Endothelial cell of hepatic sinusoid (primary cell): ENCODE measurements at regions not wholly inside any gene's neighbourhood (a gene's known extent, or its start where the extent isn't known, plus 50 kb on each side); places are given as distances from the start of the nearest gene placed in this dataset.

Experiments
- in situ Hi-C: cut with HindIII; loops from 2 replicates; pipeline ENCODE4 v1.10.0; 2017; ENCODE audit warnings: low sequenced_read_pairs

DNA sequence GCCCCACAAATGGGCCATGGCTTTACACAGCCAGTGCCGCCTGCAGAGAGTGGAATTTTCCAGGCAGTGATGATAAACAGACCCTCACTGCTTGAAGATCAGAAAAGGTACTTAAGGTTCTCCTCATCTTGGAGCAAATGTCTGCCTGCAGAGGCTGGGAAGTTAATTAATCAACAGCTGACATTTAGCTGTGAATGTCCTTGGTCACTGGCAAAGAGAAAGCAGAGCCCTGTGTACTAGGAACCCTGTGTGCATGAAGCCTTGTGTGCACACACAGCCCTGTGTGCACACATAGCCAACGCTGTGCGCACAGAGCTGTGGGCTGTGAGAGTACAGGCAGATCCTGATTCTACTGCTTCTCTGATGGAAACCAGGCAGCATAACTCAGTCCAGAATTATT lies 291.6 kb upstream of the MKI67 start:
- in situ Hi-C loops: loop anchor here (5.0 kb wide), 1 partner anchor 36 kb away; no protein-coding TSS in a partner anchor

DNA sequence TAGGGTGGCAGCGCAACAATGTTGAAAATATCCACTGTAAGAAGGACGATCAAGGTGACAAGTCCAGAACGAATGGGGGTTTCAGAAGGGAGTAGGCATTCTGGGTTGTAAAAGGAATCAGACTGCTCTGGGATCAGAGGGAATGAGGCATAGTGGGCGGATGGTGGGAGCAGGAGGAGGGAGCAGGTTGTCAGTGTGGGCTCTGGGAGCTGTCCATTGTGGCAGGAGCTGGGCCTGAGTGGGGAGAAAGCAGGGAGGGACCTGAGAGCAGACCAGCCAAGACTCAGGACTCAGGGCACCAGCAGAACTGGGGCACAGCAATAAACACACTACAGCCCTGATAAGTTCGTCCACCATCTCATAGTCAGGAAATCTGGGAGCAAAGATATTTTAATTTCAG lies 292.6 kb upstream of the MKI67 start:
- in situ Hi-C loops: loop anchor here (5.0 kb wide), 1 partner anchor 37 kb away; no protein-coding TSS in a partner anchor

DNA sequence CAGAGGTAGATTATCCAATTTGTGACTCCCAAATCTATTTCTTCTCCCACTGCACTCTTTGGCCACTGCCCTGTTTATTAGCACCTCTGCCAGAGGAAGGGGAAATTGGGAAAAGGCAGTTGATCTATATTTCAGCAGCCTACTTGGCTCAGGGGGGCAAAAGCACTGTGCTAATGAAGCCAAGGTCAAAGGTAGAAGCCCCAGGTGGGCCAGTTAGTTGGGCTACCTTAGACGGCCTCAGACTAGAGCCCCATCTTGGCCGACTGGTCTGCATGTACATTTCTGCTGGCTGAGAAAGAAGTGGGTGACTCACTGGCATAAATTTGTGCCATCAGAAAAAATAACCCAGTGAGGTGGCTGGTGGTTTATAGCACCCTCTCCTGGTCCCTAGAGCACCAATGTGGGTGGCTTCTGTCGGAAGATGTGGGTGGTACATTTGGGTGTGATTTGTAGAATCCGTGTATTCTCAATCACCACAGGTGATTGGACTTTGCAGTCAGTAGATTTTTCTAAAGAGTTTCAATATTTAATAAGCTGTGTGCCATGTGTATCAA lies 293.3 kb upstream of the MKI67 start:
- in situ Hi-C loops: loop anchor here (5.0 kb wide), 1 partner anchor 37 kb away; no protein-coding TSS in a partner anchor

DNA sequence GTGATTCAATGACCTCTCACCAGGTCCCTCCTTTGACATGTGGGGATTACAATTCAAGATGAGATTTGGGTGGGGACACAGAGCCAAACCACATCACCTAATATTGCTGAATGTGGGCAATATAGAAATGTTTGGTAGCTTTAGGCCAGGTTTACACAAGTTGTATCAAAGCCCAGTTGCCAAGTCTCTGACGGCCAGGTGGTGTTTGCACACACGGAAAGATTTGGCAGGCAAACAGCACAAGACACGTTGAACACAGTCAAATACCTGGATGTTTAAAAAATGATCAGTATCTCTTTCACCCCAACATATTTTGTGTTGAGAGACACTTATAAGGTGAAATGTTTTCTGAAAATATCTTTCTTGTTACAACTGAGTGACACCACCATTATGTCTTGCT lies 294.4 kb upstream of the MKI67 start:
- in situ Hi-C loops: no loop called here

DNA sequence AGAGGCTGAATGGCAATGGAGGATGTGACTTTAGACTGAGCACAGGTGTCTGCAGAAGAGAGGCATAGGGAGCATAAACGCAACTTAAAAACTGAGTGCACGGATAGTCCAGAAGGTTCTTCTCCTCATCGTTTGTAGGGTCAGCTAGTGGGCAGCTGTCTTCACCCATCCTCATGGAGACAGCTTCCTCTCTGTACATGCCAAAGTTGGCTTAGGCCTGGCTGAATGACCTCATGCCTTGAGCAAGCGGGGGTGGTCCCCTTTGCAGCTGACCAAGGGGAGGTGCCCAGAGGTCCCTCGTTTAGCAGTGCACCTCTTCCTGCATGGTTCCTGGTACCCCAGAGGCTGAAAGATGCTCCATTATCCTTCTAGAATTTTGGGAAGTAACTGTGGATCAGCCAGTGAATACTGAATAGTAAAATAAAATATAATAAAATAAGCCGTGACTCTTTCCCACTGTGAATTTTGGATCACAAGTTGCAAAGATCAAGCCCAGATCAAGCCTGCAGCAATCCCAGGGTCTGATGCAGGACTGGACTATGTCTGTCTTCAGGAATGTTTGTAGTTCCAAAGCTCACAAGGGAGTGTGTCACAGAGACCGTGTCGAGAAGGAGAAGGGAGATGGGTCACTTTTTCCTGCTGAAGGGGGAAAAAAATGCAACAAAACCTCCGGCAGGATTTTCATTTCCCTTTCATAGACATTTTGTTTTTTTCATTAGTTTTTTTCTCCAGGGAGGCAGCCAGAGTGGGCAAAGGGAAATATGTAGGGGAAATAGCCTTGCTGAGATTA lies 295.3 kb upstream of the MKI67 start:
- in situ Hi-C loops: no loop called here

DNA sequence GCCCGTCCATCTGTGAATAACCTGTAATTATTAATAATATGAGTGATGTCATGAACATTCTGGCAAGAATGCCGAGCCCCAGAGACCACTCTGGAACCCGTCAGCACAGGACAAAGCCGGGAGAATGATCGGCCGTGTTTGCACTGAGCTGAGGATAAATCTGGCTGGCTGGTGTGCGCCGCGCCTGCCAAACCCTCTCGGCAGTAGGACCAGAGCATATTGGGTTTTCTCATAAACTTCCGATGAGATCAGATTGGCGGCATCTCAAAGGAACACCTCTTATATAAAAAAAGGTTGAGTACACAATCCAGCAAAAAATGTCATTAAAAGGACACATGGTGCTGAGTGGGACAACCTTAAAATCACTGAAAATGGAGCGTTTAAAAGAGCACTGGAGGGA lies 296.0 kb upstream of the MKI67 start:
- in situ Hi-C loops: no loop called here

DNA sequence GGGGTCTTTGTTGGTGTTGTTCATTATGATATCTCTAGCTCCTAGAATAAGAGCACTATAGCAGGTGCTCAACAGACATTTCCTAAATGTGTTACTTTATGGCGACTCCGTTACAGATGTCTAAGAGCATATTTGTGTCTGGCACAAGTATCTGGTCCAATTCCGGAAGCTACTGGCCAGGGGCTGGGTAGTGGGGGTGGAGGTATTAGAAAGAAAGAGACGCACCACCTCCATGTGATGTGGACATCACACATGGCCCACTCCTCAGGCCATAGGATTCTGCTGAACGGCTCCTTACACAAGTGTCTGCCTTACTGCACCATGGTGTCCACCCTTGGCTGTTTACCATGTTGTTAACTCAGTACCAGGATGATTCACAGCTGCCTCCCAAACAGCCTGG lies 296.8 kb upstream of the MKI67 start:
- in situ Hi-C loops: no loop called here

DNA sequence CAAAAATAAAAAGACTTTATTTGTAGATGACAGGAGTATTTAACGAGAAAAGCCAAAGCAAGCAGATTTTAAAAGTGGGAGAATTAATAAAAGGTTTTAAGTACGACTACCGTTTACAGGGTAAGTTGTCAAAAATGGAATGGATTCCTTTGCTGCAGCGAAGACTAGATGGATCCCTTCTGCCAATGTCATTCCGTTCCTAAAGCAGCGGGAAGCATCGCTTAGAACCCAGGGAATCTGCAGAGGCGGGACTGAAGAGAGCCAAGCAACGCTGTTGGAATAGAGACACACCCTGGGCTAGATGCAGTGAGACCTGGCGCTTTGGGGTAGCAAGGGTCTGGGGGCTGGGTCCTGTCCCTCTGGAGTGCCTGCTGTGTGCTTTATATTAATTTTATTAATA lies 303.1 kb upstream of the MKI67 start:
- in situ Hi-C loops: no loop called here

DNA sequence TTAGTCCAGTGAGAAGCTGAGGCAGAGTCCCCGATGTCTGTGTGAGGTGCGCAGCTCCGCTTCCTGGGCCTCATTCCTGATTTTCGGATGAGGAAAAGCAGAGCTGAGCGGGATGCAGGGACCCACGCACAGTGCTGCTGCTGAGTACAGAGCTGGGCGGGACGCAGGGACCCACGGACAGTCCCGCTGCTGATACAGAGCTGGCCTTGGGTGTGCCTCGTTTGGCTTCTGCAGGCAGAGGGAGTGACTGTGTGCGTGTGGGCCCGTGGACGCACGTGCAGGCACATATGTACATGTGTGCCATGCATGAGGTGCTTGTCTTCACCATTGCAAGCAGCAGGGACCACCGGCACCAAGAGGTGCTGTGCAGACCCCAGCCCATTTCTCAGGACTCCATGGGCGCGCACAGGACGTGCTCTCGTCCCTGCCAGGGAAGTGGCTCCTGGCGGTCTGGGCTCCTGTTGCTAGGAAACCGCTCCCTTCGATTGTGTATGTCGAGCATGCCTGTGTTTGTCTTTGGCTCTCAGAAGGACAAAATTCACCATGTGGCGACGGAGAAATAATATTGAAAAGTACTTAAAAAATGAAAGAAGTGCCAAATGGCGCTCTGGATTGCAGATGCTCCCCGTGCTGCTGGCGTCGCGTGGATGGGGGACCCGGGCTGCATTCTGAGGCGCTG lies 303.8 kb upstream of the MKI67 start:
- in situ Hi-C loops: no loop called here

DNA sequence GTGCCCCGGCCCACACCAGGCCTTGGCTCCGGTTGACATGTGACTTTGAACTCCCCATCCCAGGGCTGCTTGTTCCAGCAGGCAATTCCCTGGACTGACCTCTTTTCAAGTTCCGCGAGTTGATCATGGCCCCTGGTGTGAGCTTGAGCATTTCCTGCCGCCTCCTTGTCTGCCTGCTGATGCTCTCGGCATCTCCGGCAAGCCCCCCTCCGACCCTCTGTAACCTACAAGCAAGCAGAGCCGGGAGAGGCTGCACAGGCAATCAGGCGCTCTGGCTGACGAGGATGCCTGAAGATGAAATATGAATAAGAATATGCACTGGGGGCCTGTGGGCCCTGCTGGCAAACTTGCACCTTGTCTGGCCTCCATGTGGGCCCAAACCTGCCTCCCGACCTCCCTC lies 304.9 kb upstream of the MKI67 start:
- in situ Hi-C loops: no loop called here

DNA sequence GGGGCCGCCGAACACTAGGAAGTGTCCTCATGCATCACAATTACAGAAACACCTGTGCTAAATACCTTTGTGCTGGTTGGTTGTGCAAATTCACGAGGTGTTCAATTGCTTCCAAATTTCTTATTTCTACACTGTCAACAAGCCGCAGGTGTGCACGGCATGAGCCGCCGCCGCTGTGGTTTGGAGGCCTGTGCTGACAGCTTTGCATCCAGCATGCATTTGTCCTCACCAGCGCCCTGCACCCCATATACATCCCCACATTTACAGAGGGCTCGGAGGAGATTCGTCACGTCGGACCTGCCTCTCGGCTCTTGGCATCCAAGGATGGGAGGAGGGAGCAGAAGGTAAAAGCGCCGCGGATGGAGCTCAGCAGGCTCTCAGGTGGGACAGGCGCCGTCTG lies 305.3 kb upstream of the MKI67 start:
- in situ Hi-C loops: no loop called here

DNA sequence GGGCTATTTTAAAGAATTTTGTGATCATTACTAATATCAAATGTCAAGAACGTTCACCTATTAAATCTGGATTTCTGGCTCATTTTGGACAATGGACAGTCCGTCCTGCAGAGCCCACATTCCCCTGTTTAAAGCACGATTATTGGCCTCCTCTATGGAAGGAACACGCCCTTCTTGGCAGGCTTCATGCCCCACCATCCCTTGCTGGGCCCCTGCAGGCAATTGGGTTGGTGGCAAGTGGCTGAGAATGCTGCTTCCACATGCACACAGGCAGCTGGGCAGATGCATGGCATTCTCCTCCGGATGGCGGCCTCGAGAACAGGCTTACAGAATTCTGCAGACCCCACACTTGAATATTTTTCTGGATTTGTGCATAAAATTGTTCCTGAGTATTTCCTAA lies 305.8 kb upstream of the MKI67 start:
- in situ Hi-C loops: no loop called here

DNA sequence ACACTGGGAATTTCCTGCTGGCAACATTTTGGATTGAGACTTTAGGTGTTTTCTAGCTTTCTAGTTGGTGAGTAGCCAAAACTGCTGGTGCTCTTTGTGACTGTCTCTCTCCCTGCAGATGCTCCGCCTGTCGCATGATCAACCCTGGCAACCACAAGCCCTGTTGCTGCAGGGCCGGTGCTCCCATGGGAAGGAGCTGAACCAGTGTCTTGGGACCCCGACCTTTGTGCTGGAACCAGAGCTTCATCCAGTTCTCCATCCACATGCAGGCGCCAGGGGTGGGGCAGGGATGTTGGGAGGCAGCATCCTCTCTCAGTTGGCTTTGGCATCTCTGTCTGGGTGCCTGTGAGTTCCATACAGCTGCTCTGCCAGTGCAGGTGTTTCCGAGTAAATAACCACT lies 306.2 kb upstream of the MKI67 start:
- in situ Hi-C loops: no loop called here

DNA sequence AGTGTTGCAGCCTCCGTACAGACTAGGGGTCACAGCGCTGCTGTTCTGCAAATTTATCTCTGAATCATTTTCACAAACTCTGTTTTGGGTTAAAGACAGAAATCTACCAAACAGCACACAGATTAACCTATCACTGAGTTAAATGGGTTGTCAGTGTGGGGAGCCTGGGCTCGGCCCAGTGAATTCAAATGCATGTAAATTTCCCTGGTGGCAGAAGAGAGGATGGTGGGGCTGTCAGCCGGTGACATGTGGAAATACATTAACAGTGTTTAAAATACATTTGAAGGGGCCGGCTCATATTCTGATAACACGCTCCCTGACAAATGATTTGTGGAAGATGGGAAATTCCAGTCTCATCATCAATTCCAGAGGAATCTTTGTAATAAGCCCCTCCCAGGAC lies 309.6 kb upstream of the MKI67 start:
- in situ Hi-C loops: no loop called here

DNA sequence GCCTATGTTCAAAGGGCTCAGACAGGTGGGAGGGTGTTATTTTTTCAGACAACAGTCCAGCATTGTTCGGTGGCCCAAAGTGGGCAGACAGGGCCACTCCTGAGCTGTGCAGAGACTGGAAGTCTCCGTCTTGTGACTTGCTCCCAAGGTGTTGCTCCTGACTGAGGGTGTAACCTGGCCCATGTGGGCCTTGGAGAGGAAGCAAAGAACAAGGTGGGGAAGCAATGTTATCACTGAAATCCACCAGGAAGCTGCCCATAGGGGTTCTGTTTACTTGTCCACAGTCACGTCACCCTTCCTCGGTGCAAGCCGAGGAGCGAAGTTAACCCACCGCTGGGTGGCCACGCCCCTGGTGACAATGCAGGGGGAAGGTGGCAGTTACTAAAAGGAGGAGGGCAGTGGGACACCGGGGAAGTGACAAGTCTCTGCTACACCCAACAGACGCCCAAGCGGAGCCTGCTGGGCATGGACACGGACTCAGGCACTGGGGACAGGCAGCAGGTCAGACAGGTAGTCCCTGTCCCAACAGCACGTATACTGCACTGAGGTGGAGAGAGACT lies 311.6 kb upstream of the MKI67 start:
- in situ Hi-C loops: no loop called here

DNA sequence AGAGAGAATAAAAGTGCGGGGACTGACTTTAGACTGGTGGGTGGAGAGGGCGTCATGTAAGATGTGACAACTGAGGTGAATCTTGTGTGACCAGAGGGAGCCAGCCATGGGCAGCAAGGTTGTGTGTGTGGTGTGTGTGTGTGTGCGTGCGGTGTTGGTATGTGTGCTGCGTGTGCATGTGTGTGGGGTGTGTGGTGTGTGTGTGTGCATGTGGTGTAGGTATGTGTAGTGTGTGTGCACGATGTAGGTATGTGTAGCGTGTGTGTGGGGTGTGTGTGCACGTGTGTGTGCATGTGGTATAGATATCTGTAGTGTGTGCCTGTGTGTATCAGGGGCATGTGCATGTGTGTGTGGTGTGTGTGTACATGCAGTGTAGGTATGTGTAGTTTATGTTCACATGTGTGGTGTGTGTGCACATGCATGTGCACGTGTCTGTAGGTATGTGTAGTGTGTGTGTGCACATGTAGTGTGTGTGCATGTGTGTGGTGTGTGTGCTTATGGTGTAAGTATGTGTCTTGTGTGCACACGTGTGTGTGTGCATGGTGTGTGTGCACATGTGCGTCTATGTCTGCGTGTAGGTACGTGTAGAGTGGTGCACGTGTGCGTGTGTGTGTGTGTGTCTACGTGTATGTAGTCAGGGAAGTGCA lies 312.3 kb upstream of the MKI67 start:
- in situ Hi-C loops: no loop called here

DNA sequence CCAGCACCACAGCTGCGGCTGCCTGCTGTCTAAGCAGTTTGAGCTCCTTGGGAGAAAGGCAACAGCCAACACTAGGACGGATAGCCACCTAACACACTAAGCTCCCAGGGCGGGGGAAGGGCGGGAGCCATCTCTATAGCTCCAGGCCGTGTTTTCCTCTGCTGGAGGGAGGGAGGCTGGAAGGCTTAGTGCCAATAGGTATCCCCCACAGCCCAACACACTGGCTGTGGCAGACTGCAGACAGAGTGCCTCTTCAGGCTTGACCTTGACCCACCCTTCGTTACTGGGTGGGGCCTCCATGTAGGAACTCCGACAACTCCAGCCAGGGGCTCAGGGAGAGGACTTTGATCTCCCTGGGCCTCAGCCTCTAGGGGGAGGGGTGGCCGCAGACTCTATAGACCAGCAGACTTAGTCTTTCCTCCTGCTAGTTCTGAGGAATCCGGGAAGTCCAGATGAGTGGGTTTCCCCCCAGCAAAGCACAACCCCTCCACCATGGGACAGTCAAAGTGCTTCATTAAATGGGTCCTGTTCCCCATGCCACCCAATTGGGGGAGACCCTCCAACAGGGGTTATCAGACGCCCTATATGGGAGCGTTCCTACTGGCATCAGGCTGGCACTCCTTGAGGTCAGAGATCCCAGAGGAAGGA lies 314.4 kb upstream of the MKI67 start:
- in situ Hi-C loops: no loop called here

DNA sequence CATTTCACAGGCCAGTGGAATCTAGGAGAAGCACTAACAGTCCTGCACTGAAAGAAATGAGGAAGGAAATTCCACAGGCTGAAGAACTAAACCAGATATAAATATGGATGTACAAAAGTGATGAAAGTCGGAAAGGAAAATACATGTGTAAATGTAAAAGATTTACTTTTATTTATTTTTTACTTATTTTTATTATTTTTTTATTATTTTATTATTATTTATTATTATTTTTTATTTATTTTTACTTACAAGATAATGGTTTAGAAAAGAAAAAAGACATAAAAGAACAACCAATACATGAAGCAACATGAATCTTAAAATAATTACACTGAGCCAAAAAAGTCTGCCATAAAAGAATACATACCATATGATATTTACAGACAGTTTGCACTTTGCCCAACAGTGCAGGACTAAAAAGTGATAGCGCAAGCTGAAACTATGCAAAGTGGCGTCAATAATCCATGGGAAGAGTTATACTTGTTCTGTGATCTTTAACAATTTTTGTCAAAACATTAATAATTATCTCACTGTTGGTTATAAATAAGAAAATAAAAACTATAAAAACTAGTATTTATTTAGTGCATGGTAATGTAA lies 317.8 kb upstream of the MKI67 start:
- in situ Hi-C loops: no loop called here

DNA sequence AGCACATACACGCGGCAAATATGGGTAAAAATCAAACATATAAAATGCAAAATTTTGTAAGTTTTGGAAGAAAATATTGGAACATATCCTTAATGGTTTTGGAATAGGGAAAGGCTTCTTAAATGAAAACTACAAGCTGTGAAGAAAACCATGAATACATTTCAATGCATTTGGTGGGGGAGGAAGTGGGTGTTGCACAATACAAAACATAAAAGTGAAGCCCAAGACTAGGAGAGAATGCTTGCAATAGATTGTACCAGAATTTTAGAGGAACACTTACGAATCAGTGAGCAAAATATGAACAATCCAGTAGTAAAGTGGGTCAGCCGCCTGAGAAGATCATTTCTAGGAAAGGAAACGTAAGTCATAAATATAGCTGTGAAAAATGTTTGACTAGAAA lies 322.6 kb upstream of the MKI67 start:
- in situ Hi-C loops: no loop called here

DNA sequence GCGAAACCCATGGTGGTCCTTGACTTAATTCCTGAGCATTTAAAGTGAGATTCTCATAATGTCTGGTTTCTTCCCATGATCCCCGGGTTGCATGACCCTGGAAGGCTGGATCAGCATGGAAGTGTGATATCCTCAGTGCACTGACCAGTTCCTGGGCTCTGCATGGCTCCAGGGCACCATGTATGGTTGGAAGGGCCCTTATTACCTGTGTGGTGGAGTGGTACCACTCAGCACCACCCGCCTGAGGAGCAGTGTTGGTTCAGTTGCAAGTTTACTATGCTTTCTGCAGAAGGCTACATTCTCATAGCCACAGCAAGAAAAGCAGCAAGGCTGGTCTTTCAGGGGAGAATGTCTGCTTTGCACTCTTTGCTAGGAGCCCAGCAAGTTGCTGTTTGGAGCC lies 325.7 kb upstream of the MKI67 start:
- in situ Hi-C loops: loop anchor here (5.0 kb wide), 1 partner anchor 45 kb away; no protein-coding TSS in a partner anchor
